OCI-LY3 (cell line): ENCODE measurements at regions not wholly inside any gene's neighbourhood (a gene's known extent, or its start where the extent isn't known, plus 50 kb on each side); places are given as distances from the start of the nearest gene placed in this dataset.

Experiments used
- H2AFZ ChIP-seq: fragments of 200-600, 300-600 bp; shearing (Covaris generic); 2 replicates; pipeline ENCODE4 v1.6.0; 2014; ENCODE audit warnings: antibody characterized with exemption, low read depth, low read length
- H3K27ac ChIP-seq: fragments of 200-600, 300-600 bp; sonication (generic); 2 replicates; pipeline ENCODE4 v1.5.1; 2014; ENCODE audit warnings: mild to moderate bottlenecking, low read length, moderate library complexity, mixed read lengths
- H3K27me3 ChIP-seq: fragments of 200-600, 300-600 bp; sonication (generic); 2 replicates; pipeline ENCODE4 v1.6.1; 2014; ENCODE audit warnings: low read depth, low read length, mixed read lengths
- H3K36me3 ChIP-seq: fragments of 200-600, 300-600 bp; sonication (generic); replicated peaks from 2 replicates; pipeline ENCODE3; 2014; ENCODE audit warnings: low read depth, low read length, mixed read lengths
- H3K4me1 ChIP-seq: fragments of 300-600, 200-600 bp; sonication (generic); 2 replicates; pipeline ENCODE4 v1.6.1; 2014; ENCODE audit warnings: low read length, mixed read lengths
- H3K4me2 ChIP-seq: fragments of 200-600, 300-600 bp; sonication (generic); 2 replicates; pipeline ENCODE4 v1.6.1; 2014; ENCODE audit warnings: low read length, mixed read lengths
- H3K4me3 ChIP-seq: fragments of 300-600, 200-600 bp; sonication (generic); 2 replicates; pipeline ENCODE4 v1.5.1; 2014; ENCODE audit warnings: antibody characterized with exemption, mild to moderate bottlenecking, low read length, moderate library complexity
- H3K79me2 ChIP-seq: fragments of 300-600, 200-600 bp; shearing (Covaris generic); 2 replicates; pipeline ENCODE4 v1.6.1; 2014; ENCODE audit warnings: mild to moderate bottlenecking, low read length, mixed read lengths
- H3K9ac ChIP-seq: fragments of 300-600, 200-600 bp; shearing (Covaris generic); 2 replicates; pipeline ENCODE4 v1.6.0; 2014; ENCODE audit warnings: mild to moderate bottlenecking, low read length, moderate library complexity
- H3K9me3 ChIP-seq: fragments of 200-600, 300-600 bp; shearing (Covaris generic); 2 replicates; pipeline ENCODE4 v1.6.1; 2014; ENCODE audit warnings: low read length, mixed read lengths; ENCODE audit not compliant: insufficient read depth
- H4K20me1 ChIP-seq: fragments of 200-600, 300-600 bp; sonication (generic); 2 replicates; pipeline ENCODE4 v1.6.1; 2016; ENCODE audit warnings: low read length, mixed read lengths; ENCODE audit not compliant: insufficient read depth
- CTCF ChIP-seq: fragments of 200-600, 300-600 bp; sonication (generic); IDR thresholded peaks from 2 replicates; pipeline ENCODE4 v1.5.1; 2014; ENCODE audit warnings: antibody characterized with exemption, low read length, low read depth
- EZH2phosphoT487 ChIP-seq: fragments of 200-600 bp; shearing (Covaris generic); IDR thresholded peaks from 2 replicates; pipeline ENCODE4 v1.6.1; 2018; ENCODE audit warnings: antibody characterized with exemption, mixed run types, low read depth

GRCh38 chr4:66829310-66829709 lies 716.0 kb downstream of the CENPC start:
- Histone ChIP-seq H3K27ac (no peak overlapping the region), H3K36me3 (no peaks in the 10 kb centered on the region), H3K4me3 (no peak overlapping the region), H4K20me1 (no peaks in the 10 kb centered on the region), H3K9ac (no peak overlapping the region), H3K4me2 (no peak overlapping the region), H3K9me3 (no peaks in the 10 kb centered on the region), H3K27me3 (no peaks in the 10 kb centered on the region), H3K79me2 (no peaks in the 10 kb centered on the region), H2AFZ (no peak overlapping the region), H3K4me1 (no peaks in the 10 kb centered on the region)
- TF ChIP-seq EZH2phosphoT487: no peak
- TF ChIP-seq CTCF: no peak

- H3K27ac ChIP-seq: no peak overlapping the region
- no peaks in the 10 kb centered on the region for H3K79me2 ChIP-seq
- H2AFZ ChIP-seq: no peak overlapping the region
Observed at GRCh38 chr4:66820681-66821080, 724.6 kb downstream of the CENPC start.

DNA sequence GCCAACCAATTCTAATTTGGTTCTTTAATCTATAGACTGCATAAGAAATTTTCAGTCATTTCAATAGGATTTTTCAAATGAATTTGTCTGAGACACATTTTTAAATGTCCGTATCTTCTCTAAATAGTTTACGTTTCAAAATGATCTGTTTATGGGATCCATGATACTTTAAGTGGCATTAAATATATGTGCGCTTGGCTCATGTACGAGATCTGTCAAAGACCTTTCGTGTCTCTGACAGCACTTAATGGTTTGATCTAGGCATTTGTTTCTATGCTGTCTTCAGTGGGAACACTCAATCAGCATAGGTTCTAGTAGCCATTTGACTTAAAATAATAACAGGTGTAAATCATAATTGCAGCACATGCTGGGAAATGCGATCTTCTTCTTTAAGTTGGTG lies 731.0 kb downstream of the CENPC start:
- no peak overlapping the region for H2AFZ ChIP-seq
- H3K27ac ChIP-seq: no peak overlapping the region
- H3K36me3 ChIP-seq: no peaks in the 10 kb centered on the region
- H3K4me3 ChIP-seq: no peak overlapping the region
- H3K9ac ChIP-seq: no peak overlapping the region
- no peaks in the 10 kb centered on the region for H3K4me1 ChIP-seq
- TF ChIP-seq EZH2phosphoT487 (no peak), CTCF (no peak)
- no peaks in the 10 kb centered on the region for H4K20me1 ChIP-seq
- no peaks in the 10 kb centered on the region for H3K79me2 ChIP-seq
- no peaks in the 10 kb centered on the region for H3K9me3 ChIP-seq
- H3K4me2 ChIP-seq: no peak overlapping the region
- no peaks in the 10 kb centered on the region for H3K27me3 ChIP-seq

More at GRCh38 chr4:66820681-66821080, 724.6 kb downstream of the CENPC start:
- Histone ChIP-seq H3K27me3 (no peaks in the 10 kb centered on the region), H3K36me3 (no peaks in the 10 kb centered on the region), H3K4me2 (no peak overlapping the region), H3K9me3 (no peaks in the 10 kb centered on the region), H3K4me3 (no peak overlapping the region), H3K9ac (no peak overlapping the region), H3K4me1 (no peaks in the 10 kb centered on the region), H4K20me1 (no peaks in the 10 kb centered on the region)
- TF ChIP-seq EZH2phosphoT487 (no peak), CTCF (no peak)

- Histone ChIP-seq H3K27me3 (no peaks in the 10 kb centered on the region), H3K4me3 (no peak overlapping the region), H4K20me1 (no peaks in the 10 kb centered on the region), H3K9me3 (no peaks in the 10 kb centered on the region), H3K4me2 (no peak overlapping the region), H3K79me2 (no peaks in the 10 kb centered on the region), H3K9ac (no peak overlapping the region), H3K27ac (no peak overlapping the region), H2AFZ (no peak overlapping the region), H3K36me3 (no peaks in the 10 kb centered on the region), H3K4me1 (no peaks in the 10 kb centered on the region)
- TF ChIP-seq EZH2phosphoT487: no peak
- TF ChIP-seq CTCF: no peak
Observed at GRCh38 chr4:66805582-66805981, 739.7 kb downstream of the CENPC start.
